ENCODE measurements at regions not wholly inside any gene's neighbourhood (a gene's known extent, or its start where the extent isn't known, plus 50 kb on each side); places are given as distances from the start of the nearest gene placed in this dataset.

DNA sequence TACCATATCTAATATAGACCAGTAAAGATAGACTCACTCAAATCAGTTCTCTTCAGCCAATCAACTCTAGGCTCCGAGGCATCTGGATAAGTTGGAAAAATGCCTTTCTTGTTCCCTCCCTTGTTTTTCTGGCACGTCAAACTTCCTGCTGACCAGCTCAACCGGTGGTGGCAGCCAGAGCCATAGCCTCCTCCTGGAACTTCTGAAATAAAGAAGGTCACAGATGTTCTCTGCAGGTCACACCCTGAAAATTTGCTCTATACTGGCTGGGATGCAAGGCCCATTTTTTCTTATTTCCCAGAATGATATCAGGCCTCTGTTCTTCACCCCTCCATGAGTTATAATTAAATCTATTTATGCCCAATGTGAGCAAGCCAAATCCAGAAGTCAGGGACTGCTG is 81.9 kb downstream of the BMP4 start:
- H3K4me3 ChIP-seq (ENCODE audit: low read length): no peak overlapping the region

DNA sequence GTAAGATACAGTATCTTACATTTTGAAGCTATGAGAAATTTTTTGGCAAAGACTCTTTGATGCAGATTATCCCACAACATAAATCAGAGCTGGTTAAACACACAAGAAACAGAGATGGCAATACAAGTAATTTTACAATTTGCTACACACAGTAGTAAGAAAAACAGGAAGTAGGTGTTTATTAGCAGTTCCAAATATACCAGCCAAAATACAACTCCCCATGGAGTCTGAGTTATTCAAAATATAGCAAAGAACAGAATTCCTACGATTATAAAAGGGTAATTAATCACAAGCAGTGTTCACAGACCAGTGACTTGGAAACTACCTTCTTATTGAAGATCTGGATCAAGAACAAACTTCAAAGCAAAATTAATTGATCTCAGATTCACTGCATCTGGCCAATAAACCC is 83.9 kb downstream of the BMP4 start:
- H3K9me3 ChIP-seq (ENCODE audit: low read depth, low read length): no peaks in the 10 kb centered on the region
- H3K4me1 ChIP-seq (ENCODE audit: insufficient read depth, low read length): no peaks in the 10 kb centered on the region
- no peak overlapping the region for H3K4me3 ChIP-seq (ENCODE audit: low read length)
- no peaks in the 10 kb centered on the region for H3K27me3 ChIP-seq (ENCODE audit: insufficient read depth, low read length)

More for the DNA sequence above, 81.9 kb downstream of the BMP4 start:
- Histone ChIP-seq H3K9me3 (ENCODE audit: low read depth, low read length) (no peaks in the 10 kb centered on the region), H3K4me1 (ENCODE audit: insufficient read depth, low read length) (no peaks in the 10 kb centered on the region), H3K27me3 (ENCODE audit: insufficient read depth, low read length) (no peaks in the 10 kb centered on the region)

DNA sequence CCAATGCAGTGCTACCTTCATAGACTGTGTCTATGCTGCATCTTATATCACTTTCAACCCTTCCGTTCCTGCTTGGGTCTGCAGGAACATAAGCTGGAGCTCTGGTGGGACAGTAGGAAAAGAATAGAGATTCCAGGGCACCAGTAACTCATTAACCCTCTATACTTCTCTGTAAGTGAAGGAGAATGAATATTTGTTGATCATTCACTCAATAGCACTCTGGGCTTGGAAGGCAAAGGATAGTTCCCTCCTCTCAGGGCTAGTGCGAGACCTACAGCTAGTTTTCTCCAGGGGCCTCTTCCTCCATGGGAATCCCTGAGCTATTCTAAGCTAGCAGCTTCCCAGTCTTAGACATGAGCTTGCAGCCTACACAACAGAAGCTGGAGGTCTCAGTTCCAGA is 84.7 kb downstream of the BMP4 start:
- Histone ChIP-seq H3K27me3 (ENCODE audit: insufficient read depth, low read length) (no peaks in the 10 kb centered on the region), H3K4me3 (ENCODE audit: low read length) (no peak overlapping the region), H3K4me1 (ENCODE audit: insufficient read depth, low read length) (no peaks in the 10 kb centered on the region), H3K9me3 (ENCODE audit: low read depth, low read length) (no peaks in the 10 kb centered on the region)

DNA sequence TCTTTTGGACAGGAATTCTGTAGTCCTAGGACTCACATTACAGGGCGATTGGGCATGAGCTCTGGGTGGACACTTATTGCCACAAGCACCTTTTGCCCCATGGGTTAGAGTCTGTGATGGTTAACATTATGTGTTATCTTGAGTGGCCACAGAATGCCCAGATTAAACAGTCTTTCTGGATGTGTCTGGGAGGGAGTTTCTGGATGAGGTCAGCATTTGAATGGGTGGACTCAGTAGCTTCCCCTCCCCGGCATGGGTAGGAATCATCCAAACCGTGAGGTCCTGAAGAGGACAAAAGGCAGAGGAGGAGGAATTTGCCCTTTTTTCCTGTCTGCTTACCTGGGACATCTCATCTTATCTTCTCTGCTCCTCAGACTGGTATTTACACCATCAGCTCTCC is 85.6 kb downstream of the BMP4 start:
- Histone ChIP-seq H3K9me3 (ENCODE audit: low read depth, low read length) (no peaks in the 10 kb centered on the region), H3K4me1 (ENCODE audit: insufficient read depth, low read length) (no peaks in the 10 kb centered on the region), H3K4me3 (ENCODE audit: low read length) (no peak overlapping the region), H3K27me3 (ENCODE audit: insufficient read depth, low read length) (no peaks in the 10 kb centered on the region)

DNA sequence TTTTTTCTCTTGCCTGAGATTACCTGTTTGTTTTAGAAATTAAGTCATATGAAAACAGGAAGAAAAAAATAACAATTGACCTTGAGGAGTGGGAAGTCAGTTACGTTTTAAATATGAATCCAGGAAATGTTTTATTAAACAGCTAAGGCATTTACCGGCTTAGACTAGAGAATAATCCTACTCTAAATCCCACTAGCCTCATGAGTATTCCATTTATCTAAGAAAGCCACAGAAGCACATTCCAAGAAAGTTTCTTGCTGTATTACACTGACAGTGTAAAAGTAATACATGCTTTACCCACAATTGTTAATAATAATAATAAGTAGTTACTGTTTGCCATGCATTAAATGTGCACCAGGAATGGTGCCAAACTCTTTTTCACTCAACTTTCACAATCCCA is 90.9 kb downstream of the BMP4 start:
- H3K4me1 ChIP-seq (ENCODE audit: insufficient read depth, low read length): no peaks in the 10 kb centered on the region
- H3K9me3 ChIP-seq (ENCODE audit: low read depth, low read length): no peaks in the 10 kb centered on the region
- no peak overlapping the region for H3K4me3 ChIP-seq (ENCODE audit: low read length)
- no peaks in the 10 kb centered on the region for H3K27me3 ChIP-seq (ENCODE audit: insufficient read depth, low read length)

DNA sequence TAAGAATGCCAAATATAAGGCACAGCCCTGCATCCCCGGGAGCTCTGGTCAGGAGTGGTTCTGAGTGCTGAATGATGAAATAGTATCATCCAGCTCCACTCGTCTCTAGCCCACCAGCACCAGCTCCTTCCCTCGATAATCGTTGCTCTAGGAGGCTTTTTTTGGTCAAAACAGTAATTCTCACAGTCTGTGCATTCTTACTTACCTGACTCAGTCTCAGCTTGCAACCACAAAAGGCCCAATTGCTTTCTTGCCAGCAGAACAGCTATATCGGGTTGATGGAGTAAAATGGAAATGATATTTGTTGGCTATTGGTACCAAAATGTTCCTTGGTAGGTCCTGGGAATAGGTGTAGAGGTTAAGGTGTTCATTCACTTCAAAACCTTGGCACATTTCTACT is 94.8 kb downstream of the BMP4 start:
- H3K4me1 ChIP-seq (ENCODE audit: insufficient read depth, low read length): no peaks in the 10 kb centered on the region
- H3K9me3 ChIP-seq (ENCODE audit: low read depth, low read length): no peaks in the 10 kb centered on the region
- H3K4me3 ChIP-seq (ENCODE audit: low read length): no peak overlapping the region
- H3K27me3 ChIP-seq (ENCODE audit: insufficient read depth, low read length): no peaks in the 10 kb centered on the region

DNA sequence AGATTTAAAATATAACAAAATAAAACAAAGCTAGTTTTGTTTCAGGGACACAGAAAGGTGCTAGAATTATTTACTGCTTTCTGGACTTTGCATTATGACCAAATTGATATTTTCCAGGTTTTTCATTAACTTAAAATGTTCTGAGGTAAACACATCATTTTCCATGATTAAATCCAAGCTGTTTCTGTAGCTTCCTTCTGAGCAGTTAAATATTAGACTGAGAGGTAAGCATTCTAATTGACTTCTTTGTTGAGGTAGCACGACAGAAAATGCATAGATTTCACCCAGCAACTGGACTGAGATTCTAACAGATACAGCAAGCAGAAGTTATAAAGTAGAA is 98.3 kb downstream of the BMP4 start:
- H3K4me3 ChIP-seq (ENCODE audit: low read length): no peak overlapping the region
- H3K9me3 ChIP-seq (ENCODE audit: low read depth, low read length): no peaks in the 10 kb centered on the region
- no peaks in the 10 kb centered on the region for H3K4me1 ChIP-seq (ENCODE audit: insufficient read depth, low read length)
- H3K27me3 ChIP-seq (ENCODE audit: insufficient read depth, low read length): no peaks in the 10 kb centered on the region

DNA sequence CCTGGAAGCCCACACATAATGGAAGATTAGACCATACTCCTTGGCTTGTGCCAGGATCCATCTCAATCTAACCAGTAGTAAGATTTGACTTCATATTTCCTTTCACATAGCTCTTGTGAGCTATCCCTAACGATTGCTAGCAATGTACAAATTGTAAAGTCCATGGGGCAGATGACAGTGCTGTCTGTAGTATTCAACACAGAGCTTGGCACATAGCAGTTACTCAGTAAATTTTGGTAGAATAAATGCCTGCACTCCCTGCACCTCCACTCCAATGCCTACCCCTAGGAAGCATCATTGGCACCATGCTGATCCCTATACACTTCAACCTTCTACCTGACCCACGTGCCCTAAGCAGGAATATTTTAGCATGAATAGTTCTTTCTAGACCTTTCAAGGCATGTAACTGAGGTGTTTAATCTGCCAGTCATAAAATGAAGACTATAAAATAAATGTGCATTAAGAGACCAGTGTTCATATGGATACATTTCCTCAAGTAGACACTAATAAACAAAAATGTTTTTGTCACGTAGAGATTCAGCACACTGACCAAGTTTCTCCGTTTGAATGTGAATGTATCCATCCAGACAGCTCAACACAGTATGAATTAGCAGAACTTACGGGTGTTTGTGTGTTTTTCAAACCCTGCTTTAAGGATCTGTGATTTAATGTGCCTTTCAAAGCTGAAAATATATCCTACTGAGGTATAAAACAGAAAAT is 98.8 kb downstream of the BMP4 start:
- Histone ChIP-seq H3K9me3 (ENCODE audit: low read depth, low read length) (no peaks in the 10 kb centered on the region), H3K4me3 (ENCODE audit: low read length) (no peak overlapping the region), H3K27me3 (ENCODE audit: insufficient read depth, low read length) (no peaks in the 10 kb centered on the region)

DNA sequence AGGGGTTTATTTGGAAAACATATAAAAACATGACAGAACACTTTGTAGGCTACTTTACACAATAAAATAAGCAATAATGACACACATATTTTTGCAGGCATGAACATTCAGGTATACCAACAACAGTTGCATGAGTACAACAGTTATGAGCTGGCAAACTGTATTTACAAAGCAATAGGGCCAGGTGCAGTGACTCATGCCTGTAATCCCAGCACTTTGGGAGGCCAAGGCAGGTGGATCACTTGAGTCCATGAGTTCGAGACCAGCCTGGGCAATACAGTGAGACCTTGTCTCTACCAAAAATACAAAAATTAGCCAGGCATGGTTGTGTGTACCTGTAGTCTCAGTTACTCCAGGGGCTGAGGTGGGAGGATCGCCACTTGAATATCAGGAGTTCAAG is 101.1 kb downstream of the BMP4 start:
- H3K9me3 ChIP-seq (ENCODE audit: low read depth, low read length): no peaks in the 10 kb centered on the region
- H3K4me3 ChIP-seq (ENCODE audit: low read length): no peak overlapping the region
- H3K27me3 ChIP-seq (ENCODE audit: insufficient read depth, low read length): no peaks in the 10 kb centered on the region
- no peaks in the 10 kb centered on the region for H3K4me1 ChIP-seq (ENCODE audit: insufficient read depth, low read length)

More for the DNA sequence above, 98.8 kb downstream of the BMP4 start:
- H3K4me1 ChIP-seq (ENCODE audit: insufficient read depth, low read length): no peaks in the 10 kb centered on the region

DNA sequence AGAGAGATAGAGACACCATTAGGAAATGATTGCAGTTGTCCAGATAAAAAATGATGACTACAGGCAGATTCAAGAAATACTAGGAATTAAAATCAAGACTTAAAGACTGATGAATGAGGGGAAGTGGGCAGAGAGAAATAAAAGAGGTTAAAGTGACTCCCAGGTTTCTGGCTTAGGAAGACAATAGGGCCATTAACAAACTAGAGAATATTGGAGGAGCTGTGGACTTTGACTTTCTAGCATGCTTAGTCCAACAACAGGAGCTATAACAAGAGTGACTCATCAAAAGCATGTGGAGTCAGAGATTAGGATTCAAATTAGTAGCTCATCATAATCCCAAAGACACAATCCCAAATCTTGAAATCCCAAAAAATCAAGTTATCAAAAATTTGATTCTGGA is 101.5 kb downstream of the BMP4 start:
- H3K4me1 ChIP-seq (ENCODE audit: insufficient read depth, low read length): no peaks in the 10 kb centered on the region

DNA sequence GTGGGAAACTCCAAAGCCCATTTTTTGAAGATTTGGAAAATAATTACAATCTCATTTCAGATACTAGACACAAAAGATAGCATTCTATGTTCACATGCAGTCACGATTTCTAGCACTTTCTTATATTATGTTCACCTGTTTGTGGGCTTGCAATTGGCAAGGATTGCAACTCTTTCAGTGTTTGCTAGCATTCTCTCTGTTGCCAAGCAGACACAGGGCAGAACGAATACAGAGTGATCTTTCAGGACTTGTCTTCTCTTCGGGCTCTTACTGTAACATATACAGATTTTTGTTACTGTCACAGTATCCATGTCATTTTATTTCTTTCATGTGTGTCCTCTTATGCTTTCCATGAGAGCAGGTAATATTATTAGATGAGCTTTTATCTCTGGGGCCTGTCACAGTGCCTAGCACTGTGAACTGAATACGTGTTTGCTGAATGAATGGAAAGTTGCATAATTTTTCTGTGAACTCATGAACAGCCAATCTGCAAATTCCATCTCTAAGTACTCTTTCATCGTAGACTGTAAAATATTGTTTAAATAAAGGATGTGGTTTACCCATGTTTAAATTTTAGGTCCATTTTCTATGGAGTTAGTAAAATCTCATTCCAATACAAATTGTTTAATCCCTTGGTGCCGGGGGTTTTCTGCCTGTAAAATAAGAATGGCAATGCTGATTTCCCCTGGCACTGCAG is 105.1 kb downstream of the BMP4 start:
- H3K27me3 ChIP-seq (ENCODE audit: insufficient read depth, low read length): no peaks in the 10 kb centered on the region
- H3K4me3 ChIP-seq (ENCODE audit: low read length): no peak overlapping the region
- no peaks in the 10 kb centered on the region for H3K9me3 ChIP-seq (ENCODE audit: low read depth, low read length)
- no peaks in the 10 kb centered on the region for H3K4me1 ChIP-seq (ENCODE audit: insufficient read depth, low read length)

More for the DNA sequence above, 101.5 kb downstream of the BMP4 start:
- H3K4me3 ChIP-seq (ENCODE audit: low read length): no peak overlapping the region
- no peaks in the 10 kb centered on the region for H3K9me3 ChIP-seq (ENCODE audit: low read depth, low read length)
- no peaks in the 10 kb centered on the region for H3K27me3 ChIP-seq (ENCODE audit: insufficient read depth, low read length)

DNA sequence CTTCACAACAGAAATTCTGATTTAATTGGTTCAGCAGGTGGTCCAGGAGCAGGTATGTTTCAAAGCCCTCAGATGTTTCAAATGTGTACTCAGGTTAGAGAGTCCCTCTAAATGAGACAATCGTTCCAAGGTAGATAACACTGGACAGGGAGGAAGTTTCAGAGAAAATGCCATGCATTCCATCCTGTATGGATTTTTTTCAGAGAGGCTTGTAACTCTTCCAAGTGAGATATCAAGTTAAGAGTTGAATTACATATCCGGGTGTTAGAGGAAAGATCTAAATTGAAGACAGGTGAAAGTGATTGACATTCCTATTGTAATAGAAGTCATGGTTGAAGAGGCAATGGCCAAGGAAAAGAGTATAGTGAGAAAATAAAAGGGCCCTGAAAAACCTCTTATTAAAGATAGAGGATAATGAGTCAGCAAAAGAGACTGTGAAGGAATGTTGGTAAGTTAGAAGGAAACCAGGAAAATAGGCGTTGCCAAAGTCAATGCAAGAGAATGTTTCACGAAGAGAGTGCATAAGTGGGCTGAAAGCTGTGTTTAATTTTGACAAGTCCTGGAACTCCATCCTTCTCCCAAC is 105.8 kb downstream of the BMP4 start:
- Histone ChIP-seq H3K9me3 (ENCODE audit: low read depth, low read length) (no peaks in the 10 kb centered on the region), H3K4me1 (ENCODE audit: insufficient read depth, low read length) (no peaks in the 10 kb centered on the region), H3K4me3 (ENCODE audit: low read length) (no peak overlapping the region), H3K27me3 (ENCODE audit: insufficient read depth, low read length) (no peaks in the 10 kb centered on the region)

DNA sequence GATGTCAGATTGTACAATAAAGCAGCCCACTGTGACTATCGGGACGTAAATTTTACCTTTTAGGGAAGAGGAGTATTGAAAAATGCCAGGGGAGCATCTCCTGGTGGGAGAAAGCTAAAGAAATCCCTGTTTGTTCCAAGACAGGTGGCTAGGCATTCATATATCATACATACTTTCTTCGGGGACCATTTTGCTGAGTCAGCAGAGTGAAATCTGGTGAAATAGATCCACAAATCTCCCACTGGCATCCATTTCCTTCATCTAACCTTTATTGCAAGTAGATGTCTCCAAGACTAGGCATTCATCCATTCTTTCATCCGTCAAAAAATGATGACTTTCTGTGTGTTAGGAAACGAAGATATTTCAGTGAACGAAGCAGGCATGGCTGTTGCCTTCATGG is 107.1 kb downstream of the BMP4 start:
- no peaks in the 10 kb centered on the region for H3K27me3 ChIP-seq (ENCODE audit: insufficient read depth, low read length)
- H3K9me3 ChIP-seq (ENCODE audit: low read depth, low read length): no peaks in the 10 kb centered on the region
- H3K4me1 ChIP-seq (ENCODE audit: insufficient read depth, low read length): no peaks in the 10 kb centered on the region
- no peak overlapping the region for H3K4me3 ChIP-seq (ENCODE audit: low read length)

DNA sequence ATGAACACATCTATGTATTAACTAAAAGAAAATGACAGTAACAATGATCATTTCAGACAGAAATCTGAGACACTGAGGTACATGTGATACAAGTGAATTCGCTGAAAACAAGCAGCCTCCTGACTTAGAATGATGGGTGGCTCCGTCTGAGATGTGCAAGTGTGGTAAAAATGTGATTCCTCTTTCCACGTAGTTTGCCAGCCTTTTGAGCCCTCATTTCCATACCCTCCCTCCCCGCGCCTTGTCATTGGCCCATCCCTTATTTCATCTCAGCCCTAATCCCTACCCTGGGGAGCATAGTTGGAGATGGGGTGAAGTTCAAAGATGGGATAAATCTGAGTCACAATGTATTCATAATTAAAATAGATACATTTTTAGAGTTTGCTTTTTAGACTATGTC is 107.8 kb downstream of the BMP4 start:
- Histone ChIP-seq H3K4me1 (ENCODE audit: insufficient read depth, low read length) (no peaks in the 10 kb centered on the region), H3K27me3 (ENCODE audit: insufficient read depth, low read length) (no peaks in the 10 kb centered on the region), H3K9me3 (ENCODE audit: low read depth, low read length) (no peaks in the 10 kb centered on the region), H3K4me3 (ENCODE audit: low read length) (no peak overlapping the region)

DNA sequence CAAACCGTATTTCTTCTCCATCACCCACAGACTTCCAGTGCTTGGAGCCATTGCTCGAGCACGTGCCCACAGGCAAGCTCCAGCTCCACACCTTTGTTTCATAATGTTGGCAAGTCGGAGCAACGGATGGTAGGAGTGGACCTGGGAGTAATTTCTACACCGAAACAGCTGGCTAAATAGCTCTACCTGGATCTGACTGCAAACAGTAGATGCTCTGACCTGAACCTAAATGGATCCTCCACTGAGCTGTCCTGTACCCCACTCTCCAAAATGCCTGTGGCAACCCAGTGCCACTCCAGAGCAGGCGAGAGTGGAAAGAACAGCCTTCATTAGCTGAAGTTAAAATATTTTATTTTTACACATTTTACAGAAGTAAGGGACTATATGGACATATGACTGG is 108.7 kb downstream of the BMP4 start:
- Histone ChIP-seq H3K4me1 (ENCODE audit: insufficient read depth, low read length) (no peaks in the 10 kb centered on the region), H3K27me3 (ENCODE audit: insufficient read depth, low read length) (no peaks in the 10 kb centered on the region), H3K4me3 (ENCODE audit: low read length) (no peak overlapping the region), H3K9me3 (ENCODE audit: low read depth, low read length) (no peaks in the 10 kb centered on the region)

DNA sequence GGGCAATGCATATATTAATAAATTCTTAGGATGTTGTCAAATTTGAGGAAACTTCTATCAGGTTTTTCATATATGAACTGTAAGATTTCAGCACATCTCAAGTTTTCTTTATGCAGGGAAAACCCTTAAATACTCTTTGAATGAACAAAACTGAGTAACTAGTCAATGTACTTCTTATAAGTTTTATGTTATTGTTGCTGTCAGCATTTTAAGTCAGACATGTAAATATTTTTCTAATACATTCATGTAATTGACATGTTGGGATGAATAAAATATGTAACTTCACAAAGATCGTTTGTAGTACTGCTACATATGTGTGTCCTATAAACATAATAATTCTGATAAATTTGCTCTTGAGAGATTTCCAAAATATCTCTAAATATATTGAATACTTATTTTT is 109.6 kb downstream of the BMP4 start:
- H3K4me3 ChIP-seq (ENCODE audit: low read length): no peak overlapping the region
- no peaks in the 10 kb centered on the region for H3K9me3 ChIP-seq (ENCODE audit: low read depth, low read length)
- no peaks in the 10 kb centered on the region for H3K4me1 ChIP-seq (ENCODE audit: insufficient read depth, low read length)
- H3K27me3 ChIP-seq (ENCODE audit: insufficient read depth, low read length): no peaks in the 10 kb centered on the region

Data from mononuclear cell (primary cell).